CD4-positive, alpha-beta T cell treated with Interleukin-15 for 4 hours (primary cell): ENCODE measurements at regions not wholly inside any gene's neighbourhood (a gene's known extent, or its start where the extent isn't known, plus 50 kb on each side); places are given as distances from the start of the nearest gene placed in this dataset.
"Not testable (repeated sequence)": the region's sequence is repeated elsewhere in the genome, so short reads cannot be mapped to it uniquely, and the experiment has no call there.

Experiments used
- DNase-seq: peaks from one replicate; pipeline ENCODE4 v3.0.0-alpha.2; 2020; ENCODE audit warnings: low spot score

- DNase-seq = not testable (repeated sequence)
Measured at GRCh38 chrX:40788698-40789097, 53.4 kb upstream of the MED14 start.

- DNase-seq = no peak
Measured at GRCh38 chrX:40792433-40792832, 57.1 kb upstream of the MED14 start.

- DNase-seq = not testable (repeated sequence)
Measured at GRCh38 chrX:40794829-40795130, 59.4 kb upstream of the MED14 start.

GRCh38 chrX:40799745-40800144 is 64.4 kb upstream of the MED14 start:
- DNase-seq = not testable (repeated sequence)

- no peak for DNase-seq
Measured at GRCh38 chrX:40805404-40805803, 70.1 kb upstream of the MED14 start.

- no peak for DNase-seq
Measured at GRCh38 chrX:40806513-40807220, 71.3 kb upstream of the MED14 start.

GRCh38 chrX:40807384-40807783 is 72.0 kb upstream of the MED14 start:
- no peak for DNase-seq

GRCh38 chrX:40808203-40808602 is 72.9 kb upstream of the MED14 start:
- DNase-seq = no peak

GRCh38 chrX:40809210-40809609 is 73.9 kb upstream of the MED14 start:
- DNase-seq = no peak

GRCh38 chrX:40815045-40815444 is 79.7 kb upstream of the MED14 start:
- not testable (repeated sequence) for DNase-seq

GRCh38 chrX:40816906-40817305 is 81.6 kb upstream of the MED14 start:
- DNase-seq = no peak

- no peak for DNase-seq
Measured at GRCh38 chrX:40818236-40818635, 82.9 kb upstream of the MED14 start.

GRCh38 chrX:40821780-40822179 is 86.4 kb upstream of the MED14 start:
- DNase-seq = no peak

GRCh38 chrX:40827331-40827730 is 92.0 kb upstream of the MED14 start:
- DNase-seq = no peak

- no peak for DNase-seq
Measured at GRCh38 chrX:40831750-40832149, 96.4 kb upstream of the MED14 start.

- no peak for DNase-seq
Measured at GRCh38 chrX:40832723-40833122, 97.4 kb upstream of the MED14 start.

- DNase-seq = no peak
Measured at GRCh38 chrX:40834225-40834624, 98.9 kb upstream of the MED14 start.

- no peak for DNase-seq
Measured at GRCh38 chrX:40835526-40835925, 100.2 kb upstream of the MED14 start.

- DNase-seq = no peak
Measured at GRCh38 chrX:40843643-40844042, 108.3 kb upstream of the MED14 start.

GRCh38 chrX:40844471-40844870 is 109.1 kb upstream of the MED14 start:
- no peak for DNase-seq

GRCh38 chrX:40845331-40845911 is 110.1 kb upstream of the MED14 start:
- no peak for DNase-seq

- no peak for DNase-seq
Measured at GRCh38 chrX:40849906-40850823, 114.8 kb upstream of the MED14 start.

GRCh38 chrX:40852586-40852985 is 117.2 kb upstream of the MED14 start:
- DNase-seq = no peak
